Lower leg skin (tissue), 4 donors: ENCODE measurements at regions not wholly inside any gene's neighbourhood (a gene's known extent, or its start where the extent isn't known, plus 50 kb on each side); places are given as distances from the start of the nearest gene placed in this dataset.
"Not testable (repeated sequence)": the region's sequence is repeated elsewhere in the genome, so short reads cannot be mapped to it uniquely, and the experiment has no call there.

Experiments
- DNase-seq, 2 donors: peaks; one replicate each; pipeline ENCODE4 v3.0.0-alpha.2; 2019; ENCODE audit warnings: low spot score in 2 of 2
- H3K4me3 ChIP-seq: fragments of 200-600 bp; sonication (generic); 2 replicates; pipeline ENCODE4 v1.5.1; 2017; ENCODE audit warnings: mild to moderate bottlenecking, low read depth; ENCODE audit not compliant: poor library complexity, severe bottlenecking
- POLR2A ChIP-seq, 2 donors: fragments of 450-650 bp; IDR thresholded peaks; one replicate each; pipeline ENCODE4 v1.6.1; 2016 to 2017; ENCODE audit warnings: antibody characterized with exemption in 2 of 2, mild to moderate bottlenecking in 1 of 2, moderate library complexity in 1 of 2
- WGBS, 2 donors: methylation state at CpG; one replicate each; pipeline ENCODE4 v1.1.5; 2018; 5-methylcytosine and 5-hydroxymethylcytosine counted together
- intact Hi-C: fragments of 100-400 bp; cut with DNase I; formaldehyde crosslinking; loops from one replicate; pipeline ENCODE4 v1.15.0; 2023; ENCODE audit warnings: low total_unique reads
- TF ChIP-seq, protein P1 (sequence below), 3 donors: fragments of 450-650 bp; IDR thresholded peaks; one replicate each; pipeline ENCODE4 v1.5.1; 2016; ENCODE audit warnings: antibody characterized with exemption in 3 of 3, mild to moderate bottlenecking in 3 of 3, moderate library complexity in 2 of 3

DNA sequence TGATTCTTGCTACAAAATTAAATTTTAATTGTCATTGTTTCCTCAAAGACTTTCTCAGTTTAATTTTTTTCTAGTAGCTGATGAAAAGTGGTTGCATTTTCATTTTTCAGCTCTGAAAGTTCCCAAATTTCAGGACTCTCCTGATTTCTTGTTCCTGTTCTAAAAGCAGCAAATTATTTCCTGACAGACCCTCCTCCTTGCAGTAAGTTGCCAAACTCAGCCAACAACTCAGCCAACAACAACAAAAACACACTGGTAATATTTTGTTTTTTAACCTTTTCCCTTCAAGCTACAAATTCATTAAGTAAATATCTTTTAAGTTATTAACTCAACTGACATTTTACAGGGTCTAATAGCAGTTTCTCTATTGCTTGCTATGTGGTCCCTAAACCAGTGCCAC is 487.8 kb upstream of the NUDT12 start:
- intact Hi-C loops, result no loop called here
- no peak overlapping the region for H3K4me3 ChIP-seq
- DNase-seq, result no peak
- TF ChIP-seq, protein P1, sequence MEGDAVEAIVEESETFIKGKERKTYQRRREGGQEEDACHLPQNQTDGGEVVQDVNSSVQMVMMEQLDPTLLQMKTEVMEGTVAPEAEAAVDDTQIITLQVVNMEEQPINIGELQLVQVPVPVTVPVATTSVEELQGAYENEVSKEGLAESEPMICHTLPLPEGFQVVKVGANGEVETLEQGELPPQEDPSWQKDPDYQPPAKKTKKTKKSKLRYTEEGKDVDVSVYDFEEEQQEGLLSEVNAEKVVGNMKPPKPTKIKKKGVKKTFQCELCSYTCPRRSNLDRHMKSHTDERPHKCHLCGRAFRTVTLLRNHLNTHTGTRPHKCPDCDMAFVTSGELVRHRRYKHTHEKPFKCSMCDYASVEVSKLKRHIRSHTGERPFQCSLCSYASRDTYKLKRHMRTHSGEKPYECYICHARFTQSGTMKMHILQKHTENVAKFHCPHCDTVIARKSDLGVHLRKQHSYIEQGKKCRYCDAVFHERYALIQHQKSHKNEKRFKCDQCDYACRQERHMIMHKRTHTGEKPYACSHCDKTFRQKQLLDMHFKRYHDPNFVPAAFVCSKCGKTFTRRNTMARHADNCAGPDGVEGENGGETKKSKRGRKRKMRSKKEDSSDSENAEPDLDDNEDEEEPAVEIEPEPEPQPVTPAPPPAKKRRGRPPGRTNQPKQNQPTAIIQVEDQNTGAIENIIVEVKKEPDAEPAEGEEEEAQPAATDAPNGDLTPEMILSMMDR (IDR thresholded peaks at IDR 0.05), result no peak
- TF ChIP-seq POLR2A (IDR thresholded peaks at IDR 0.05), result no peak

DNA sequence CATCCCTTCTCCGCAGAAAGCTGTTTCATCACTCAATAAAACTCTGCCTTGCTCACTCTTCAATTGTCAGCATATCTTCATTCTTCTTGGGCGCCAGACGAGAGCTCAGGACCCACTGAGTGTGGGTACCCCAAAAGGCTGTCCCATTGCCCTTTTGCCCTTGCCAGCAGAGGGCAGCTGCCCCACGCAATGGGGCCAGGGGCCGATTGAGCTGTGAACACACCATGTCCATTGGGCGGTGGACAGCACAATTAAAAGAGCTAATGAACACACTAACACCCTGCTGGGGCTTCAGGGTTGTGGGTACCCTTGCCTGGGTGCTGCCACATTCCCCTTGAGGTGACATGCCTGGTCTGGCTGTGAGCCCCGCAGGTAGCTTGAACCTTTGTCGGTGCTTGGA is 487.2 kb upstream of the NUDT12 start:
- 89 to 100% methylated on average over 7 to 8 of the region's 8 CpGs for WGBS, 2 donors
- H3K4me3 ChIP-seq, result no peak overlapping the region
- TF ChIP-seq, protein P1 (IDR thresholded peaks at IDR 0.05), result no peak
- no peak for TF ChIP-seq POLR2A (IDR thresholded peaks at IDR 0.05)
- intact Hi-C loops, result no loop called here
- DNase-seq, result no peak

DNA sequence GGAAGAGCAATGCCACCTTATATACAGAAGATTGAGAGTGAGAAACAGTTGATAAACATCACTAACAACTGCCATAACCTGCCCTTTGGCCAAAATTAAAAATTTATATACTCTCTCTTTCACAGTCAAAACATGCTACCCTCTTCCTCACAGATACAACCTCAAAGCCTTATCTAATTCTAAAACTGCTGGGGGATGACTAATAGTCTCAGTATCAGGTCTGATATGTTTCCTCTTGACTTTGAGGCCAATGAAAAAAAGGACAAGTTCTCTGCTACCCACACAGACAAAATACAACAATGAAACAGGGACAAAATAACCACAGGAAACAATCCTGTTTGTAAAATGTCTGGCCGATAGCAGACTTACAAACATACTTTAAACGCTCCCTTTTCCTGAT is 485.6 kb upstream of the NUDT12 start:
- TF ChIP-seq, protein P1 (IDR thresholded peaks at IDR 0.05), result no peak
- TF ChIP-seq POLR2A (IDR thresholded peaks at IDR 0.05), result no peak
- H3K4me3 ChIP-seq, result no peak overlapping the region
- intact Hi-C loops, result no loop called here
- no peak for DNase-seq
- WGBS, 2 donors, result 72 to 79% methylated on average over 2 of the region's 2 CpGs

DNA sequence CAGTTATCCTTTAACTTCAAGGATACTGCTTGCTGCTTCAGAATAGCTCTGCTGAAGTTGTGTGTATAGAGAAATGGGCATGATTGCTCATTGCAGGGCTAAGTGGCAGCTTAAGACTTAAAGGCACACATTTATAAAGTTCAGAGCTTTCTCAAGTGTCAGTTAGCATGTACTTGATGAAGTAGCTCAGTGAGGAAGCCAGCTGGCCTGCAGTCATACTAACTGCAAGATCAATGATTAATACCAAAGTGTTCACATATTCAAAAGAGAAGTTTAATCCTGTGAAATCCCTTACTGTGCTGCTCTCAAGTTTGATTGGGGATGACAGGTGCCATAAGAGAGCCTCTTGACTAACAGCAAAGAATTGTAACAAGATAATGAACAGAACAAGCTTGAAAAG is 483.4 kb upstream of the NUDT12 start:
- intact Hi-C loops, result no loop called here
- TF ChIP-seq, protein P1 (IDR thresholded peaks at IDR 0.05), result no peak
- no peak for TF ChIP-seq POLR2A (IDR thresholded peaks at IDR 0.05)
- no peak for DNase-seq
- H3K4me3 ChIP-seq, result no peak overlapping the region

DNA sequence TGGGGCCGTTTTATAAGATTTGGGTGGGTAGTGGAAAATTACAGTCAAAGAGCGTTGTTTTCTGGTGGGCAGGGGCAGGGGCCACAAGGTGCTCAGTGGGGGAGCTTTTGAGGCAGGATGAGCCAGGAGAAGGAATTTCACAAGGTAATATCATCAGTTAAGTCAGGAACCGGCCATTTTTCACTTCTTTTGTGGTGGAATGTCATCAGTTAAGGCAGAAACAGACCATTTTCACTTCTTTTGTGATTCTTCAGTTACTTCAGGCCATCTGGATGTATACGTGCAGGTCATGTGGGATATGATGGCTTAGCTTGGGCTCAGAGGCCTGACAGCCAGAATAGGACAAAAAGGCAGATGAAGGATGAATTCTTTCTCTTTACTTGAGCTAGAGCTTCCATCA is 477.3 kb upstream of the NUDT12 start:
- H3K4me3 ChIP-seq, DNase-seq, intact Hi-C loops: not testable (repeated sequence)
- WGBS, 2 donors, result 79 to 80% methylated on average over 4 of the region's 4 CpGs

DNA sequence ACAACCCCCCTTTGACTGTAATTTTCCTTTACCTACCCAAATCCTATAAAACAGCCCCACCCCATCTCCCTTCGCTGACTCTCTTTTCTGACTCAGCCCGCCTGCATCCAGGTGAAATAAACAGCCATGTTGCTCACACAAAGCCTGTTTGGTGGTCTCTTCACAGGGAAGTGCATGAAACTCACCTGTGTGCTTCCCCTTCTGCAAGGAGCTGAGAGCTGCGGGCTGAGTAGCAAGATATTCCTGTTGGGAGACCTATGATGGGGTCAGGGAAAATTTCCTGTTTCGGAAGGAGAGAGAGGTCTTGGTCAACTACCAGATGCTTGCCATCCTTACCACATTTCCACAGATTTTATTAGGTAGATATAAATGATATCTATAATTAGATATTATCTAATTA is 474.5 kb upstream of the NUDT12 start:
- intact Hi-C loops, DNase-seq, H3K4me3 ChIP-seq: not testable (repeated sequence)
- WGBS, 2 donors, result 77 to 95% methylated on average over 4 of the region's 4 CpGs

DNA sequence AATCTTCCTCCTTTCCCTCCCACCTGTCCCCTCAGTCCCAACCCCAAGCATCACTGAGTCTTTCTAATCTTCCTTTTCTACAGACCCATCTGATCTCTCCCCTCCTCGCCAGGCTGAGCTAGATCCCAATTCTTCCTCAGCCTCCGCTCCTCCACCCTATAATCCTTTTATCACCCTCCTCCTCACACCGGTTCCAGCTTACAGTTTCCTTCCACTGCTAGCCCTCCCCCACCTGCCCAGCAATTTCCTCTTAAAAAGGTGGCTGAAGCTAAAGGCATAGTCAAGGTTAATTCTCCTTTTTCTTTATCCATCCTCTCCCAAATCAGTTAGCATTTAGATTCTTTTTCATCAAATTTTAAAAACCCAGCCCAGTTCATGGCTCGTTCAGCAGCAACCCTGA is 470.6 kb upstream of the NUDT12 start:
- H3K4me3 ChIP-seq, DNase-seq, intact Hi-C loops: not testable (repeated sequence)
- 70 to 71% methylated on average over 4 of the region's 4 CpGs for WGBS, 2 donors

DNA sequence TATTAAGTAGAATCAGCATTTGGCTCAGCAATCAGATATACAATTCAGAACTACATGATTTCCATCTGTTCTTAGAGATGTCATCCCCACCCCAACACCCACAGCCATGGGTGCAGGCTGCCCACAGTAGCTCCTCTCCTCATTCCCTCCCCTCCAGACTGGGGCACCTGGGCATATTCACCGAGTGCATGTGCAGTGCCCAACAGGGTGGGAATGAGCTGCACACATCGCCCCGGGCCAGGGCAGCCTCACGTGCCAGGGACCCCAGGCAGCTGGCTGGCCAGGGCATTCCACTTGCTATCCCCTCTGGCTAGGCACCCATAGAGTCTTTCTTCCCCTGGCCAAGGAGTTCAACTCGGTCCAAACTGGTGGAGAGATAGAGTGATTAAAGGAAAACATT is 461.9 kb upstream of the NUDT12 start:
- no peak for TF ChIP-seq POLR2A (IDR thresholded peaks at IDR 0.05)
- TF ChIP-seq, protein P1 (IDR thresholded peaks at IDR 0.05), result no peak
- no peak for DNase-seq
- H3K4me3 ChIP-seq, result no peak overlapping the region
- intact Hi-C loops, result loop anchor here (5.0 kb wide), 1 partner anchor 1757 kb away; no protein-coding TSS in a partner anchor
- 84 to 86% methylated on average over 5 of the region's 5 CpGs for WGBS, 2 donors
